NCI-H510A treated with DMSO at 0.1 percent for 48 hours (cell line): ENCODE measurements at regions not wholly inside any gene's neighbourhood (a gene's known extent, or its start where the extent isn't known, plus 50 kb on each side); places are given as distances from the start of the nearest gene placed in this dataset.

Experiments used
- DNase-seq: peaks from one replicate; lab custom pipeline; 2025; lab: John Stamatoyannopoulos, UW

DNA sequence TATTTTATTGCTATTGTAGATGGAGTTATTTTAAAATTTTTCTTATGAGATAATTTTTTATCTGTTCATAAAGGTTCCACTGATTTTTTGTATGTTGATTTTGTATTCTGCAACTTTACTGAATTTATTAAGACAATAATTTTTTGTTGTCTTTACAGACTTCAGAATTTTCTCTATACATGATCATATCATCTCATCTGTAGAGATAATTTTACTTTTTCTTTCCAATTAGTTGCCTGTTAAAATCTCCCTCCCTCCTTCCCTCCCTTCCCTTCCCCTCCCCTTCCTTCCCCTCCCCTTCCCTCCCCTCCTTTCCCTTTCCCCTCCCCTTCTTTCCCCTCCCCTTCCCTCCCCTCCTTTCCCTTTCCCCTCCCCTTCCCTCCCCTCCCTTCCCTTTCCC, 378.1 kb downstream of the SOCS6 start:
- DNase-seq: no peak

DNA sequence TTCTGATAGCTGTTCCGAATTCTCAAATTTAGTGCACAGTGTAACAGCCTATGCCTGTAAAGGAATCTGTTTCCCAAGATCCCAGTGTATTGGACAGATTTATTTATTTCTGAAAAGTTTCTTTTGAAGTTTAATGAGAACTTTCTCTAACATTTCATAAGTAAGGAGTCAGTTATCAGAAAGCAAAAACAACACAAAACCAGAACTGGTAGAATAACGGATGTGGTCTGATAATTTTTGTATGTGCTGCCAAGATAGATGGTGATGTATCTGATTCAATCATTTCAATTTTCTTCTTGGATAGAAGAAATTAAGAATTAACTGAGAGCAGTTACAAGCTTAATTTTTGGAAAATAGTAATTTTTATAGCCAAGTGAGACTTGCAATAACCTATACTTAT, 374.3 kb downstream of the SOCS6 start:
- DNase-seq: no peak

DNA sequence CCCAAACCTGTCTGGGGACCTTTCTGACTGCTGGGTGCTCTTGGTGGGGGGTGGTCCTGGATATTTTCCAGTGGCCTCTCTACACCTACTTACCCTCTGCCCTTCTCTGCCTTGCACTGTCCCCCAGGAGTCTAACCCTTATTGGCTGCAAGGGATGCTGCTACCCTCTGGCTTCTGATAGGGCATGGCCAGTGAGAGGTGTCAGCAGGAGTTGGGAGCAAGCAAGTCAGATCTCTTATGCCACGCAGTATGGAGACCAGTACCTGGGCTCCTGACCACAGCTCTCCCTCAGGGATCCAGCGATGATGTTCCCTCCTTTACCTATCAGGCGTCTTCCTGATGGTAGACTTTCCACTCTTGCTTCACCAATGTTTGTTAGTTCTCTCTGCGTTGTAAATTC, 373.7 kb downstream of the SOCS6 start:
- no peak for DNase-seq

DNA sequence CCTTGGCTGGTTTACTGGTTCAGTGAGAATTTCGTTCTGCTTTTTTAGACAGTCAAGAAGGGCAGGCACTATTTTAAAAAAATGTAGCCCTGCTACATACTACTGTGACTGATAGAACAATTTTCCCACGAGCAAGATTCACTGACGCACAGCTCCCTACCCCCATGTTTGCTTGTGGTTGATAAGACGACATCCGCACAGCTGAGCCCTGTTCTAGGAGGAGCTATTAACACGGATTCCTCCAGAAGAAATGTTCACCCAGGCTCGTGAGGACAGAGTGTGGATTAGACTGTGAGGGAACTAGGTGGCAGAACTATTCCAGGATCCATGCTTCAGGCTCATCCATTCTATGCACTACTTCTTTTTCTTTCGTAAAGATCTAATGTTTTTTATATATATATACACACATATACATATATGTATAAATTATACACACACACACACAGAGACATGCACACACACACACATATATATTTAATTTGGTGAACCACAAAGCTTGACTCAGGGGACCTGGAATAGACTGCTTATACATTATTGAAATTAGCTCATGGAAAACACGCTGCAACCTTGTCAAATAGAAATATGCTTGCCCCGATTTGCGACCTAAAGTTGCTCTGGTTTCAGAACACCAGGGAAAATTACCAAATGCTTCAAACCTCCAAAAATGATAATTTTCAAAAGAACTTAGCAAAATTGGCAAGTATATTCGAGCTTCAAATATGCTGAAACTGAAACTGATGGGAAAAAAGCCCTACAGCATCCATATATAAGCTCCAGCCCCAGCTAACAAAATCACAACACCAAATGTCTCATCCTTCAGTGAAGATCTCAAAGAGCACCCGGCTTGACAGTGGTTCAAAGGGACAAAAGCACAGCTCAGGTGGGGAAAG, 370.4 kb downstream of the SOCS6 start:
- no peak for DNase-seq

DNA sequence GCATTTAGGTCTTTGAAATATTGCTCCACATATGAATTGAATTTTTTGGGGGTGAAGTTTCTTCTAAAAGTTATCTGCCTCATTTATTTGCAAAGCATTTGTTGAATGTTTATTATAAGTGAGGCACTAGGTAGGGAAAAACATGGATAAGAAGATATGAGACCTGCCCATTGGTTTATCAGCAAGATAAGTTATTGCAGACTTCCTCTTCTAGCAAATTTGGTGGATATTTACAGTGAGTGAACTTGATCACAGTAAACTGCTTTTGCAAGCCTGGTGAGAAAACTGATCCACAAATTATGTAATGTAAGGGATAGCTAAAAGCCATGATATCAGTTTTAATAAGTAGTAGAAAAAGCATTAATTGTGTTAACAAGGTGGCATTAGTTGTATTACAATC, 364.8 kb downstream of the SOCS6 start:
- DNase-seq: no peak

DNA sequence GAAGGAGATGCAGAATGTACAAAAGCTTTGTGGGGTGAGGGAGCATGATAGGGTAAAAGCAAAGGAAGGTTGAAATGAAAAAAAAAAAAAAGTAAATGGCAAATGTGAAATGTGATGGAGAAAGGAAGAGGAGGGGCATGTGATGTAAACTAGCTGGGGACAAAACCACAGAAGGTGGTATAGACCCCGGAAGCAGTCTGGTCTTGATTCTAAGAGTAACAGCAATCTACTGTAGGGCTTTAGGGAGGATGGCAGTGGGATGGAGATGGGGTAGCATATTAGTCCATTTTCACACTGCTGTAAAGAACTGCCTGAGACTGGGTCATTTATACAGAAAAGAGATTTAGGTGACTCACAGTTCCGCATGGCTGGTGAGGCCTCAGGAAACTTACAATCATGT, 362.0 kb downstream of the SOCS6 start:
- DNase-seq: no peak

DNA sequence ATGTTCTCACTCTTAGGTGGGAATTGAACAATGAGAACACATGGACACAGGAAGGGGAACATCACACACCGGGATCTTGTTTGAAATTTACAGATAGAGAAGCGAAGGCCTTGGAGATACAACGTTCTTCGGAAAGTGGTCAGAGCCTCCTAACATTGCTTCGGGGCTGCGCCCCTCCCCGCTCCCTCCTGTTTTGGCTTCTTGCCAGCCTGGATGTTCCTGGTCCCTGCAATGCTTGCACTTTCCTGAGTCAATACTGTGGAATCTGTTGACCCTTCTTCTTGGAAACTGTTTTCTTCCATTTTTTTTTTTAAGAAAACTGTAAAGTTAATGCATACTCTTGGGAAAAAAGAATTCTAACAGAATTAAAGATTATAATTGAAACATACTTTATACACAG, 360.8 kb downstream of the SOCS6 start:
- DNase-seq: no peak

DNA sequence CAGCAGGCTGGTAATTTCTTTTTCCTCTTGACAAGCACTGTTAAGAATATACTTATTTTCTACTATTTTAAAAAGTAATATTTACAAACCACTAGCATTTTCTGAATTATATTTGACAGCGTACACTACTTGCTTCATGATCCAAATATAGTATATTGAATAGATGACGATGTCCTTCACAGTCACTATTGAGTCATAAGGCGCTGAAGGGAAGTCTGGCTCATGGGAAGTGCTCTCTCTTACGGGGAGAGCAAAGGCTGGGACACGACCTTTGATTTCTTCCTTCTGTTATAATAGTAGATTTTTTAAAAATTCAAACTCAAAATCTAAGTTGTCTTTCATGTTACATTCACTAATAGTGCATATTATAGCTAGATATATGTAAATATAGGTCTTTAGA, 357.1 kb downstream of the SOCS6 start:
- no peak for DNase-seq

DNA sequence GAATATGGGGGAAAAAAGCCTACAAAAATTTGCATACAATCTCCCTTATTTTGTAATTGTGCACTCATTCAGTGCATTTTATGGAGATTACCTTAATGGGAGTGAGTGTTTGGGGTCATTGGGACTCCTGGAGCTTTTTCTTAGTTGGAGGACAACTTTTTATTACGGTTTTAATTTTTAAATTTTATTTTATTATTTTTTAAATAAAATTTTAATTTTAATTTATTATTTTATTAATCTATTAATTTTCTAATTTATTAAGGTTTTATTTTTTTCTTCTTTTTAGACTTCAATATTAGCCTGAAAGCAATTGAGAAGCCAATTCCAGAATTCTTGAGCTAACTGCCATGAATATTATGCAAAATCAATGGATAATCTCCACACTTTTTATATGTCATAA, 355.0 kb downstream of the SOCS6 start:
- no peak for DNase-seq

DNA sequence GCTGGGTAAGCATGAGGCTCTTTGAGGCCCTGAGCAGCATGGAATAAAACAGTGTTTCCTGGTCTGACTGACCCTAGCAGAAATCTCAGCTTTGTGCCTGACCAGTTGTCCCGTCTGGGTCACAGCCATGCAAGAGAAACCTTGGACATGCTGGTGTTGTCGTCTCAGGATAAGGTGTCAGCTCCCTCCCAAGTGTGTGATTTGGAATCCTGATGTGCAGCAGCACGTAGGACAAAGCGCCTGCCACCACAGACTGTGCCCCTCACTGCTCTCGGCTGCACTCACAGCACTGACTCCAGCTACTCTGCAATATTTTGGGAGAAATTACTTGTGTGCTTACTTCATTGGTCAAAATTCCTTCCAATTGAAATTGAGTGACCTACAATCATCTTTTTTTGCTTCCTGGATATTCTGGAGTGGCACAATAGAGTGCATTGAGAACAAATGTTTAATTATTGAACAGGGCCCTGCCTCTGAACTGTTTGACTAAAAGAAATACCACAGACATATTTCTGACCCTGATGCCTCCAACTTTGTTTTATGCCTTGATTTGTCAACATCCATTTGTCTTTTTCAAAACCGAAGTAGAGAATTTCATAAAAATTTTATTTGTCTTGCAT, 352.4 kb downstream of the SOCS6 start:
- no peak for DNase-seq

DNA sequence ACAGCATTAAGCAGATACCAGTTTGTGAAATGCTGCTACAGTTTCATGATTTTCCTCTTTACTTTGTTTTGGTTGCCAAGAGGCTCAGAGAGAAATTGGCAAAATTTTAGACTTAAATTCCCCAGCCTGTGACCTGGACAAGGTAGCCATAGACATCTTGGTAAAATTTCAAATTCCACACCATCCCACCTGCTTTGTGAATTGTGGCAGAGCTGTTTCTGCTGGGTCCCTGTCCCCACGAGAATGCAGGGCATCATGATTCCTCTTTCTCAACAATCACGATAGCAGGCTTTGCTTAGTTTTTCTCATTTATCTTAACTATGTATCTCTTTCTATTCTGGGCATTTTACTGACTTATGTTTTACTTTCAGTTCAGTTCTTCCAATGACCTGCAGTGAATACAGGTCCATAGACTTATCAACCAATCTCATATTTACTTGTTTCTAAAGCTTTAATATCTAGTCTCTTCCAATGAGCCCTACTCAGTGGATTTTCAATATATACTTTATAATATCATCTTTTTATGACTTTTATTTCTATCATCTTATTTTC, 351.6 kb downstream of the SOCS6 start:
- DNase-seq: no peak

DNA sequence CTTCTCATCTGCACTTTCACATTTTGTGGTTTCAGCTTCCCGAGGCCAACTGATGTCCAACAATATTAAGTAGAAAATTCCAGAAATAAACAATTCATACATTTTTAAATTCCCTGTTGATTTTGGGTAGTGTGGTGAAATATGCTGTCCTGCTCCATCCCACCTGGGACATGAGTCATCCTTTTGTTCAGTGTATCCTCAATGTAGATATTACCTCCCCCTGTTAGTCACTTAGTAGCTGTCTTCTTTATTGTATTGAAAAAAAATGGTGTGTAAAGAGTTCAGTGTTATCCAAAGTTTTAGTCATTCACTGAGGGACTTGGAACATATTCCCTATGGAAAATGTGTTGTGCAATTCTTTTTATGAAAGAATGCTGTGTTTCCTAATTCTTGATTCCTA, 348.1 kb downstream of the SOCS6 start:
- no peak for DNase-seq

DNA sequence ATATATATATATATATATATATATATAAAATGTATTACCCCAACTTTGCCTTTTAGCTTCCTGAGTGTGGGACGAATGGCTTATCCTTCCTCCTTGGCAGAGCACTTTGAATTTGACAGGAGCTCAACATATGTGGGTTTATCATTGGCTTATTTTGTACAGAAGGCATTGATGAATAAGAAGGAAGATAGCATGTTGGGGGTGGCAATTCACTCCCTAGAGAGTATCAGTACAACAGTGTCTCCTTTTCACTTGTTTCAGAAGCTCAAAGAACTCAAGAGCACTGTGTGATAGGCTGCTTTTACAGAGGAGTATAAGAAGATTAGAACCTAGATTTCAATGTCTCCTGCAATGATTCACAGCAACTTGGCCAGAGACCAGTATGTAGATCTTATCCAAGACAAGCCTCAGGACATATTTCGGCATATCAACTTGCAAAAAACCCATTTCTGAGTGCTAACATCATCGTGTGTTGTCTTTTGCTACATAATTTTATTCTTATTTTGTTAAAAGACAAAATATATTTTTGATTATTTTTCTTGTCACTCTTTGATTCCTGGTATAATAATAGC, 345.8 kb downstream of the SOCS6 start:
- DNase-seq: no peak

DNA sequence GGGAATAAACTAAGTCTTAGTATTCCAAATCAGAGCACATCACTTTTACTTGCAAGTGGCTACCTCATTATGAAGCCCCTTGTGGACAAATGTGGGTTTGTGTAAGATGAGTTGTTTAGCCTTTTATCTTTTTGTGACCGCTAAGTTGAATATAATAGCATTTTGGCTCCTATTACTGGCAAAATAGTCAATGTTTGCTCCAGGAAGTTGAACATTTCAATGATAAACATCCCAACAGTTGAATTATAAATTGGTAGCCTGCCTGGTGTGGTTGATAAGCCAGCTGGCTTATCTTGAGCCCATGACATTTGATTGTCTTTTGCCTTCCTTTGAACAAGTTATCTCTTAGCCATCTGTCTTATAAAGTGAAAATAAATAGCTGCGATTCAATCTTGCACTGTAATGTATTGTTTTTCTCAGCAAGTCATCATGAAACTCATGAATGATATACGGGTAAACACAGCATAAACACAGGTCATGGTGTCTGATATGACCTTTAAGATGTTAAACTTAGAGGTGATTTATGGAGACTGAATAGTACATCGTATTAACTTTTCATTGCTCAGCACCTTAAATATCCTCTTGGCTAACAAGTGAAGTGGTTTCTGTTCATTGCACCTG, 338.4 kb downstream of the SOCS6 start:
- no peak for DNase-seq

DNA sequence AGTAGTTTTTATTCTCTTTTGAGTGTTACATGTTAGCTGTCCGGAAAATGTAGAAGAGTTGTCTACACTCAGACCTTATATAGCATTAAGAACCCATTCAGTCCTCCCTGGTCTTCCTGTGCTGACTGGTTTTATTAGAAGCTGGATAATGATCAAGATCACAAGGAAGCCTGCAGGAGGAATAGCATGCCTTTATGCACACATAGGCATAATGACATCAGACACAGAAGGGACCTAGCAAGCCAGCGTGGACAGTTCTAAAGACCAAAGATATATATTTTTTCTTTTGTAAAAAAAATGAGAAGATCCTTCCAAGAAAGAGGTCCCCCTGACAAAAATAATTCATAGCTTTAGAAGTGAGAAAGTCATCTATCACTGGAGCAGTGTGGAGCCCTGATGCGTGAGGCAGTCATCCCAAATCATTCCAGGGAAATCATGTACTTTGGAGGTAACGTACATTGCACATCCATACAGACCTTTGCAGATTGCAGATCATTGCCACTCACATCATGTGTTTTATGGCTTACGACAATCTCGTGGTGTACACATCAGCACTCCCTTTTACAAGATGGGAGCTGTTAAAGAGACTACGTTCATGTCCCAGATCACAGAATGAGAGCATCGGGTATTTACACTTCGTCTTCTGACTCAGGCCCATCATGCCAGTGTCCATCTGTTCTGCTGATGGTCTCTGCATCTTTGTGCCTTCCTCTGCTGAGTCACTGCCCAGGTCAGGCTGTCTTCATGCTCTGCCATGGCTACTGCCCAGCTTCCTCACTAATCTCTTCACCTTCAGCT, 334.0 kb downstream of the SOCS6 start:
- no peak for DNase-seq

DNA sequence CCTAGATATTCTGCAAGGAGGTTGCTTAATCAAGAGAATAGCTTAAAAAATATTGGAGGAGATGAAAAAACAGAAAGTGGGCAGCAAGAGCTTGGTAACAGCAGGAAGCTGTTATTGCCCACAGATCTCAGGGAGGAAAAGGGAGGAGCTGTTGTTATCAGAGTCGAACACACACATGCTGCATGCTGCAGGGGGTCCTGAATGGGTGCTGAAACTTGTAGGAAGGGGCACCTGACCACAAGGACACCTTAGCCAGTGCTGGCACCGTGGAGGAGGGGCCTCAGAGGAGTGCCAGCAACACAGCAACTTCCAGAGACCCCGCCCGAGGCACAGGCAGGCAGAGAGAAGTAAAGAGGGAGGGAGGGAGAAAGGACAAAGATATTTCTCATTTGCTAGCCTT, 332.9 kb downstream of the SOCS6 start:
- DNase-seq: no peak

DNA sequence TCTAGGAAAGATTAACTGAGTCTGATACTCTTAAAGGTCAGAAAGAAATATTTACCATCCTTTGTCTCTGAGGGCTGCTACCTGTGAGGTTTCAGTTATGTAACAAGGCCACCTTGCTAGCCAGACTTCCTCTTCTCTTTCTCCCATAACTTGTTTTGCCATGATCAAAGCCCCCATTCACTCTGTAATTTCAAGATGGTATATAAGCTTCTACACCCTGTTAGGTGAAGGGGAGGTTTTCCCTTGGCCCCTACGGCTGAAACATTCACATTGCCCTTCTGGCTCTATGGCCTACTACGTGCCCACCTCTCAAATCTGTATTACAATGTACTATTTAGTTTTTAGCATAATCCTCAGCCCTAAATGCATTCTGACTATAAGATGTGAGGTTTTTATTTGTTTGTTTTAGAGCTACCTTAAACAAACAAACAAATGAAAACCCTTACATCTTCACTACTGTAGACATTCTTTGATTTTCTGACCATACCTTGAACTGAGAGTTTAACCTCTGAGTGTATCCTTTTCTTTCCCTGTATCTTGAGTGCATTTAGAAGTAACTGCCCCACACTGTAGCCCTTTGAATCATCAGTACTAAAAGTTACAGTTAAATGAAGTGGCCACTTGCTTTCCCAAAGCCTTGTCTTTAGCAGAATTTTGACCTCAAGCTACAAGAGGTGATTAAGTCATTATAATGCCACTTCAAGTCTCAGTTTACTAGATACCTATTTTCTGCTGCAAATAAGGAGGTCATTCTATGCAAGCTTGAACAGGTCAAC, 332.2 kb downstream of the SOCS6 start:
- DNase-seq: no peak

DNA sequence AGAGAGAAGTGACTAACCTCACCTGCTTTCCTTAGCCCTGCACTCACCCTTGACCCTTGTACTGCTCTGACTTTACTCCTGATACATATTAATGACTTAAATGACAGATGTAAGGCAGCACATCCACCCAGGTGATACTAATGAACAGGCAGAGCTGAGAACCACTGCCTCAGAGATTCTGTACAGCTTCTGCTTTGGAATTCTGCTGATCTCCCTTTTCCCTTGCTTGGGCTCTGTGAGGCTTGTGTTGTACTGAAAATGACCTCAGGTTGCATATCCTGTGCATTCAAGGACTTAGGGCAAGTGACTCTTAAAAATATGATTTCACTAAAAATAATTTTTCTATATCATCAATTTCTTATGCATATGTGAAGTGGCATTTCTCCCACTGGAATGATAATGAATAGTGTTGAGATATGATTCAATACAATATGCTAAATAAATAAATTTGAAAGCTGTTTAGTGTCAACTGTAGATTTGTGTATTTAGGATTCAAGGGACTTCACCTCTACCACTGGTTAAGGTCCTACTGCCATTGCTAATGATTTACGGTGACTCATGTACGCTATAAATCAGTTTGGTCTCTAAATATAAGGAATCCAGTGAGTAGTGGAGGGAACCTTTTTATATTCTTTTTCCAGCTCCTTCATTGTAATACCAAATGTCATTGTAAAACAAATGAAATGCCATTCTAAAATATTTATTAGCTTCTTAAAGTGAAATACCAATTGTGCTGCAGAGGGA, 328.3 kb downstream of the SOCS6 start:
- DNase-seq: no peak

DNA sequence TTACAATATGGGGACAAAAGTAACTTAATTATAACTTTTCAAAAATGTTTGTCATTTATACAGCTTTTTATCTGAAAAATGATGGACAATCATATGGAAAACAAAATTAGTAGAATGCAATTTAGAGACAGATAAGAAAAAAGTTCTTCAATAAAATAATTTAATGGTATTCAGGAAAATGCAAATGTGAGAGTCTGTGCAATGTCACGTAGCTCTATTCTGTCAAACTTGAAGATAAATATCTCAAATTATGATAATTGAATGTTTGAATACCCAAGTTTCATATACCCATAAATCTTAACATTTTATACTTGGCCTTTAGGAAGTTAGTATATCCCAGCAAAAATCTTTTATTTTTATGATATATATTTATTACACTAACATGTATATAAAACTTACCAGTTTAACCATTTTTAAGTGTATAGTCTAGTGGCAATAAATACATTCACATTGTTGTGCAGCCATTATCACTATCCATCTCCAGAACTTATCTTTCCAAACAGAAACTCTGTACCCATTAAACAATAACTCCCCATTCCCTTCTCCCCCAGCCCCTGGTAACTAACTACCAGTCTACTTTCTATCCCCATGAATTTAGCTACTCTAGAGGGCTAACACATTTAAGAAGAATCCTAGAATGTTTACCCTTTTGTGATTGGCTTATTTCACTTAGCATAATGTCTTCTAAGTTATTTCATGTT, 311.5 kb downstream of the SOCS6 start:
- DNase-seq: no peak

DNA sequence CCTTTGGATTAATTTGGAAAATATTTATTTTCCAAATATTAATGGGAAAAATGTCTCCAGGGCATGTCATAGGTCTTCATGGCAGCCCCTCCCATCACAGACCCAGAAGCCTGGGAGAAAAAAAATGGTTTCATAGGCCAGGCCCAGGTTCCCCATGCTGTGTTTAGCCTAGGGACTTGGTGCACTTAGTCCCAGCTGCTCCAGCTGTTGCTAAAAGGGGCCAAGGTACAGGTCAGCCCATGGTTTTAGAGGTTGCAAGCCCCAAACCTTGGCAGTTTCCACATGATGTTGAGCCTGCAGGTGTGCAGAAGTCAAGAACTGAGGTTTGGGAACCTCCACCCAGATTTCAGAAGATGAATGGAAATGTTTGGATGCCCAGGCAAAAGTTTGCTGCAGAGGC, 309.6 kb downstream of the SOCS6 start:
- DNase-seq: no peak
